Hypothalamus (tissue), 51 donors: ENCODE measurements at regions not wholly inside any gene's neighbourhood (a gene's known extent, or its start where the extent isn't known, plus 50 kb on each side); places are given as distances from the start of the nearest gene placed in this dataset.
"Not testable (repeated sequence)": the region's sequence is repeated elsewhere in the genome, so short reads cannot be mapped to it uniquely, and the experiment has no call there.

Experiments
- DNase-seq, 51 donors: peaks; one replicate each; lab custom pipeline; 2025; lab: John Stamatoyannopoulos, UW

- no peak for DNase-seq
Measured at GRCh38 chr6:122859676-122860075, 70.6 kb downstream of the SMPDL3A start.

- no peak for DNase-seq
Measured at GRCh38 chr6:122861594-122861993, 72.5 kb downstream of the SMPDL3A start.

GRCh38 chr6:122868137-122868536, 79.1 kb downstream of the SMPDL3A start:
- no peak for DNase-seq

- DNase-seq: peak in 20 of 51 donors; percentile 0 to 55 (median 4)
Measured at GRCh38 chr6:122869437-122870024, 80.5 kb downstream of the SMPDL3A start.

- no peak for DNase-seq
Measured at GRCh38 chr6:122871079-122871478, 82.0 kb downstream of the SMPDL3A start.

- no peak for DNase-seq
Measured at GRCh38 chr6:122872311-122872710, 83.3 kb downstream of the SMPDL3A start.

- no peak for DNase-seq
Measured at GRCh38 chr6:122877302-122877701, 88.2 kb downstream of the SMPDL3A start.

GRCh38 chr6:122878796-122879195, 89.7 kb downstream of the SMPDL3A start:
- peak in 1 of 51 donors; percentile 1 for DNase-seq

- DNase-seq: no peak
Measured at GRCh38 chr6:122886481-122886880, 97.4 kb downstream of the SMPDL3A start.

- DNase-seq: no peak
Measured at GRCh38 chr6:122887941-122888340, 98.9 kb downstream of the SMPDL3A start.

- not testable (repeated sequence) for DNase-seq
Measured at GRCh38 chr6:122888680-122889079, 99.6 kb downstream of the SMPDL3A start.

GRCh38 chr6:122890250-122890649, 101.2 kb downstream of the SMPDL3A start:
- no peak for DNase-seq

GRCh38 chr6:122894791-122895190, 101.2 kb upstream of the CLVS2 start:
- DNase-seq: no peak

GRCh38 chr6:122902326-122902725, 93.7 kb upstream of the CLVS2 start:
- no peak for DNase-seq

- DNase-seq: no peak
Measured at GRCh38 chr6:122903266-122903915, 92.6 kb upstream of the CLVS2 start.

GRCh38 chr6:122904166-122904565, 91.9 kb upstream of the CLVS2 start:
- no peak for DNase-seq

- no peak for DNase-seq
Measured at GRCh38 chr6:122913558-122913957, 82.5 kb upstream of the CLVS2 start.

- no peak for DNase-seq
Measured at GRCh38 chr6:122918714-122919113, 77.3 kb upstream of the CLVS2 start.

GRCh38 chr6:122930252-122931180, 65.5 kb upstream of the CLVS2 start:
- no peak for DNase-seq

GRCh38 chr6:122931916-122932315, 64.1 kb upstream of the CLVS2 start:
- DNase-seq: no peak

- DNase-seq: not testable (repeated sequence)
Measured at GRCh38 chr6:122944936-122945335, 51.1 kb upstream of the CLVS2 start.
